GM21515 (cell line): ENCODE measurements at regions not wholly inside any gene's neighbourhood (a gene's known extent, or its start where the extent isn't known, plus 50 kb on each side); places are given as distances from the start of the nearest gene placed in this dataset.

Experiments used
- ATAC-seq: cut with Tn5 transposase; IDR thresholded peaks from one replicate; pipeline ENCODE4 v1.9.1; 2021; ENCODE audit not compliant: unreplicated experiment

DNA sequence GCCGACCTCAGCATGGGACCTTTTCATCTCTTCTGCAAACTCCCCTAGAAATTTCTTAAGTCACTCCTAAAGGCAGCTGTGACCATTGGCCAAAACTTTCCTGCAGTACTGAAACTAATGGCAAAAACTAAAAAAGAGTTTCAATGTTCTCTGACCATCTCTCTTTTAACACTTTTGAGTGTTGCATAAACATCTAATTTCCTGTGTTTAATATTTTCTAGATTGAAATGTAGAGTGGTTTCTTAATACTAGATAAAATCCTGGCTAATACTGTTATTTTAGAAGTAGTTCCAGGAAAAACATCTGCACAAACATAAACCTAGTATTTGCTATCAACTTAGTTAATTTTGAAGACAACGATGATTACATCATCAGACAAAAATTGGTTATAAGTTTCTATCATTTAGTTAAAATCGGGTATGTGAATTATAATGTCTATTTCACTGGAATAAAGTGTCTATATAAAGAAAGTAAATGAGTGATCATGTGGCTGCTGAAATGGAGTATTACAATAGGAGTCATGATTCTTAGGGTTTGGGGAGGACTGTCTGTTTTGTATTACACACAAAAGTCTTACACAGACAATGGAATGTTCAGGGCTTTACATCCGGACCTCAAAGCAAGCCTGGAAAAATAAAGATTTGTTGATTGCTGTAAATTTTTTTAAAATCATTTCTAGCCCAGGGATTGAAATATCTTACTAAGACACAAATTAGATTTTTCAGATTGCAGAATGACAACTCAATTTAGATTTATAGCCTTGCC lies 1323.4 kb downstream of the C4orf33 start:
- no peak for ATAC-seq

DNA sequence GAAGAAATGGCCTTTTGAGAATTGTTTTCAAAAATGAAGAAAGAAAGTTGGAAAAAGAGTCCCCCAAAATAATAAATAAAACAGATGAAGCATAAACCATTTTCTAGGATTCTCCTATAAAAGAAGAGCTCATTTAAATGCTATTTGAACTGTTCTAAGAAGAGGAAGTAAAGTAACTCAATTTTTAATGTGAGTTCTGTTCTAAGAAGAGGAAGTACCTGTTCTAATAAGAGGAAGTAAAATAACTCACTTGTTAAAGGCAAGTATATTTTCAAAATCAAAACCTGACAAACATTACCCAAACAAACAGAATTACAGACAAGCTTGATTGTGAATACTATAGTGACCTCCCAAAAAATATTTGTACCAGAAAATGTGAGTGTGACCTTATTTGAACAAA lies 1326.3 kb downstream of the C4orf33 start:
- ATAC-seq: no peak

DNA sequence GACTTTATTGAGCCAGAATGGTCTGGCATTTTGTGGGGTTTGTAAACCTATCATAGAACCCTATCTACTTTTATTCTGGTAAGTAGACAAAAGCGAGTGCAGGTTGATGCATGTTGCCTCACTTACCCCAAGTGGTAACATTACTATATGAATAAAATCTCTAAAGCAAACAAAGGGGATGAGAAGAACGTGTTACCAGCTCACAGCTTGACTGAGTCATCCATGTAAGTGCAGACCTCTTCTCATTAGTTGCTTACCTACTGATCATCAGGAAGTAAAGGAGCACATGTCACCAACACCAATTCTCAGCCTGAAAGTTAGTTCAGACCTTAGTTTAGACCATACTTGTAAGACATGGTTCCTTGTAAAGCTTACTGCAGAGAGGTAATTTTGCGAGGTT lies 1328.3 kb downstream of the C4orf33 start:
- no peak for ATAC-seq

DNA sequence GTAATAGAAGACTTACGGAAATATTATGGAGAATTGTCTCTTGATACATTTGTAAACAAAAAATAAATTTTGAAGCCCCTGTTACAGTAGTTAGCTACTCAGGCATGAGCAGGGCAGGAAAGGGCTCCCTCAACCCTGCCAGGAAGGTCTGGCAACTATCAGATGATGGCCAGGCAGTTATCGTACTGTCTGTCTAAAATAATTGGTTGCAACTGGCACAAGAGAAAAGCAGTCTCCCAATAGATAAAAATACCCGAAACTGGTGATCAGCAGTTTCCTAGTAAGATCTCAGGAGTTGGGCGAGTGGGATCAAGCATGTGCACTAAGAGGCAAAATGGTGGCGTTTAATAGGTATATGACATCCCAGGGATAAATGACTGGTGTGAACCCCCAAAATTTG lies 1336.3 kb downstream of the C4orf33 start:
- ATAC-seq: no peak

DNA sequence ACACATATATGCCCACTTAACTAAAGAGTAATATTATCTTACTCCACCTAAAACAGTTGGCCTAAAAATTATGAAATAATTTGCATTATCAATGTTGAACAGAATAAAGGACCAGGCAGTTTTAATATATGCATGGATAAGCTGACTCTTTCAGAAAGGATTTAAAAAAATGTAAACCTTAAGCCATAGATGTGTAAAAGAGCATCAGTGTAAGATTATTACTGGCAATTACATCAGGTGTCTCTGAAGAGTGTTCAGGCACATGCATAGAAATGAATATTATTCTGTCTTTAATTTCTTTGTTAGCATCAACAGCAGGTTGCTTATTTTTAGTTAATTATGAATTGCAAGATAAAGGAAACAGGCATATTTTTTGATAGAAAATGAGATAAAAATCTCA lies 1353.8 kb downstream of the C4orf33 start:
- ATAC-seq: no peak

DNA sequence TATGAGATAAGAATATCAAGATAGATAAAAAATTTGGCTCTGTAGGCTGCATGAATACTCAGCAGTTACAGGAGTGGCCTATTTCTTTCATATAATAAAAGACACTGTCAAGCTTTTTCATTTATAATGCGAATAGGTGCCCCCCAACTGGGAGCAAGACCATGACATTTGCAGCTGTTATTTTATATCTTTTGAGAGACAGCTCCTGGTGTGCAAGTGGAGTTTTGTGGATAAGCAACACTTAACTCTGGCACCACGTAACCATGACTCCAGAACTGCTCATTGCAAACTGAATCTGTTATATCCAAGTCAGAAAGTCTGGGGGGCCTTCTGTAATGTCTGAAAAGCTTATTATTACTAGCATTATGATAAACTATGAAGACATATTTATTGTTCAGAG lies 1372.4 kb downstream of the C4orf33 start:
- no peak for ATAC-seq

DNA sequence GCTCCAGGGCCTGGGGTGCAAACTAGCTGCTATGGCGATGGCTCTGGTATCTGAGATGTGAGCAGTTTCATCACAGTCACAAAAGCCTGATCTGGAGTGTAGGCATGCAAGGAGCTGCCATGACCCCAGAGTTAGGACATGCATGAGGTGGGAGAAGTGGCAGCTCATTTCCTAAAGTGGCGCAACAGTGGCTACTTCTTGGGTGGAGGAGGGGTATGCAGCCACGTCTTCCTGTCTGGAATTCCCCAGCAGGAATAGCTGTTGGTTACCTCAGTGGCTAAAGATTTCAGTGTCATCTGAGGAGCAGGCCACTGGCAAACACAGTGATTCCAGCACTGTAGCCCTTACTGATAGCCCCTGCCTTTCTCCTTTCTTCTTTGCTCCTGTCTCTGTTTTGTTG lies 1382.5 kb downstream of the C4orf33 start:
- no peak for ATAC-seq

DNA sequence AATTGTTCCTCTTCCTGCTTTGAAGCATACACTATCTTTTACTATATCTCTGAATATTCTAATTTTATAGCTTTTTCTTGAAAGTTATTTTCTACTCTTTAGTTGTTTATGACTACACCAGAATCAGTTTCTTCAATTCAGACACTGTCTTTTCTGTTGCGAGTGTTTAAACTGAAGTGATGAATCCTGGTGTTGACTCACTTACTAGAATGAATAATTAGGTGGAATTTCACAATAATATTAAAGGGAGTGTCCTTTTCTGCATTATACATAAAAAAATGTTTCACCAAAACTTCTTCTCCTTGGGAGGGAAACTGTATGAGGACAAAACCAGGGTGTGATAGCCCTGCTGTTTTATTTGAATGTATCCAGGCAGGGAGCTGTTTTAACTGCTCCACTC lies 1383.1 kb downstream of the C4orf33 start:
- ATAC-seq: no peak

DNA sequence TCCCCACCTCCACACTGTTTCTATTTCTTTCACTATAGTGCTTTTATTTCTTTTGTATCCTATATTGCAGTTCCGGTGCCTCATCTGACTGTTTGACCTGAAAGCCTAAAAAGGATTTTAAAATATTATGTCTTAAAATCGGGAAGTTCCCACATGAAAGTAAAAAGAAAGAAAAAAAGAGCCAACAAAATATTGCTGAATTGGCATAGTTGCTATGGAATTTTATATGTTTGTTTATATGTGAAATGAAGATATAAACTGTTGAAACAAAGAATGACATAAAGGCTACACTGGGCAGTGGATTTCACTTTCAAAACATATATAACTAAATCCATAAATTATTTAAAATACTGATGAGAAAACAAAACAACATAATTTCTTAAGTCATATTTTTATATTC lies 1383.7 kb downstream of the C4orf33 start:
- no peak for ATAC-seq

DNA sequence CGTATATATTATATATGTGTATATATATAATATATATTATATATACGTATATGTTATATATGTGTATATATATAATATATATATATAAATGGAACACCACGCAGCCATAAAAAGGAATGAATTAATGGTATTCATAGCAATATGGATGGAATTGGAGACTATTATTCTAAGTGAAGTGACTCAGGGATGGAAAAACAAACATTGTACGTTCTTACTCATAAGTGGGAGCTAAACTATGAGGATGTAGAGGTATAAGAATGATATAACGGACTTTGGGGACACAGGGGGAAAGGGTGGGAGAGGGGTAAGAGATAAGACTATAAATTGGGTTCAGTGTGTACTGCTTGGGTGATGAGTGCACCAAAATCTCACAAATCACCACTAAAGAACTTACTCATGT lies 1388.9 kb downstream of the C4orf33 start:
- no peak for ATAC-seq

DNA sequence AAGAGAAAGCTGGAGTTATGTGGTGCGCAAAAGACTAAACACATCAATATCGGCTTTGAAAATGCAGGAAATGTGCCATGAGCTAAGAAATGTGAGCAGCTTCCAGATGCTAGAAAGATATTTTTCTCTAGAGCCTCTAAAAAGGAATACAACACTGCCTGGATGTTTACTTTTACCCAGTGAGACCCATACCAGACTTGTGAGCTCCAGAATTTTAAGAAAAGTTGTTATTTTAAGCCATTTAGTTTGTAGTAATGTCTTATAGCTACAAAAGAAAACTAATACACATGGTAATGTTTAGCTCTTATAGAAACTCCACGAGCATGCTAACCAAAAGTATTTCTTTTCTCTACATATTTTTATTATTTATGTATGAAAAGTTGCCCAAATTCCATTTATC lies 1389.4 kb downstream of the C4orf33 start:
- ATAC-seq: no peak

DNA sequence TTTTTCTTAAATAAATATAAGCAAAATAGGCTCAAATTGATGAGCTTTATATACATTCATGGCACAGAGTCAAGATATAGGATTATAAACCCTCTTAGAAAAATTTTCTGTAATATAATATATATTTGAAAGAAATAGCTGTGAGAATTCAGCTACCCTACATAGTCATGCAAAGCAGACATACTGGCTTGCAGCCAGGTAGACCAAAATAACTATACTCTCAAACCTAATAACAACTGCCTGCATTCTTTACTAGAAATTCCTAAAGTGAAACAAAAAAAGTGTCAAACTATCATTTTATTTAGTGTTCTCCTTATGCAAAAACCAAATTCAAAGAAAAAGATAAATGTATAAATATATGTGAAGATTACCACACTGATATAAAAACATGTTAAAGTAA lies 1390.2 kb downstream of the C4orf33 start:
- ATAC-seq: no peak

DNA sequence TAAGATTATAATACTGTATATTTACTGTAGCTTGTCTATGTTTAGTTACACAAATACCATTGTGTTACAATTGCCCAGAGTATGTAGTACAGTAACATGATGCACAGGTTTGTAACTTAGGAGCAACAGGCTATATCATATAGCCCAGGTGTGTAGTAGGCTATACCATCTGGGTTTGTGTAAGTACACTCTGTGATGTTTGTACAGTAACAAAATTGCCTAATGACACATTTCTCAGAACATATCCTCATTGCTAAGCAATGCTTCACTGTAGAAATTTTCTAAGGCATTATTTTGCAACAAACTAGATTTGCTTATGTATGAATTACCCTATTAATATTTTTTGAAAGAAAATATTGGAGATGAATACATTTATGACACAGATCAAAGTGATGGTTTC lies 1390.9 kb downstream of the C4orf33 start:
- ATAC-seq: no peak

DNA sequence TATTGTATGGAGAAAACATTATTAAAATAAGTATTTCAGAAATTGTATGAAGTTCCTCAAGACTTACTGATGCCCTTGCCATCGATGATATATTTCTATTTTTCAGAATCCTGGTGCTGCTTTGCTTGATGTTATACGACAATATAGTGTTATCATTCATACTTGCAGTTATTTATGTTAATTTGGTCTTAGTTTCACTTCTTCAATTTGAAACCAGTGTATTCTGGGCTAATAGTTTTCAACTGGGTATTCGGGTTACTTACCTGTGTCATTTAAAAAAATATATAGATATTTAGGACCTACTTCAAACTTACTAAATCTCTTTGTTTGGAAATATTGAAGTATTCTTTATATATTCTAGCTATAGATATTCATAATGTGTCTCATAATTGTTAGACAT lies 1414.7 kb downstream of the C4orf33 start:
- ATAC-seq: no peak

DNA sequence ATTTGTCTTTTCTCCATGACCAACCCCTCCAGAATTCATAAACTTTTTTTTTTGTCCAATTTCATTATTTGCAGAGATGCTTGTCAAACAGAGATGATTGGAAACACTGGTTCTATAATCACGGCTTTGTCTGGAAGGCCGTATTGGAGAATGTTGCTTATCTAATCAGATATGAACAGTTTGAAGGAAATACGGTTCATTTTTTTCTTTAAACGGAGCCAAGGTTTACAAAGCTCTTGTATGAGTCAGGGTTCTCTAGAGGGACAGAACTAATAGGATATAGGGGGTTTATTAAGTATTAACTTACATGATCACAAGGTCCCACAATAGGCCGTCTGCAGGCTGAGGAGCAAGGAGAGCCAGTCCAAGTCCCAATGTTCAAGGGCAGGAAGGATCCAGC lies 1415.8 kb downstream of the C4orf33 start:
- no peak for ATAC-seq

DNA sequence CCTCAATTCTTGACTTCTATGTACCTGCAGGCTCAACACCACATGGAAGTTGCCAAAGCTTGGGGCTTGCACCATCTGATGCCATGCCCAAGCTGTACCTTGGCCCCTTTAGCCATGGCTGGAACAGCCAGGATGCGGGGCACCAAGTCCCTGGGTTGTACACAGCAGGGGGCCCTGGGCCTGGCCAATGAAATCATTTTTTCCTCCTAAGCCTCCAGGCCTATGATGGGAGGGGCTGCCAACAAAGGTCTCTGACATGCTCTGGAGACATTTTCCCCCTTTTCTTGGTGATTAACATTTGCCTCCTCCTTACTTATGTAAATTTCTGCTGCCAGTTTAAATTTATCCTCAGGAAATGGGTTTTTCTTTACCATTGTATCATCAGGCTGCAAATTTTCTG lies 1428.1 kb downstream of the C4orf33 start:
- ATAC-seq: no peak

DNA sequence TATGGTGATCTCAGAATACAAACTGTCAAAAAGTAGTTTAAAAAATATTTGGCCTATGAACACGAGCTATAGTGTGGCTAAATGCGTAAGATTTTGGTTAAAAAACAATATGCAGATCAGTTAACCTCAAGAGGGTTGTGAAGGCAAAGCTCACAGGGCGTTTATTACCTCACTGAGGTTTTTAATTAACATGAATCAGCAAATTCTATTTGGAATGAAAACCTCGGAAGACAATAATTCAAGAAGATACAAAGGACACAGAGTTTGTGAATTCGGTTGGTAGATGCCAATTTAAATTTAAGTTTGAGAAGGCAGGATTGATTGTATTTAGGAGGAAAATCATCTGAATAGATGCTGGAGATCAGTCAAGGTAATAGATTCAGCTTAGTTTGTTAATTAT lies 1434.6 kb downstream of the C4orf33 start:
- ATAC-seq: no peak

DNA sequence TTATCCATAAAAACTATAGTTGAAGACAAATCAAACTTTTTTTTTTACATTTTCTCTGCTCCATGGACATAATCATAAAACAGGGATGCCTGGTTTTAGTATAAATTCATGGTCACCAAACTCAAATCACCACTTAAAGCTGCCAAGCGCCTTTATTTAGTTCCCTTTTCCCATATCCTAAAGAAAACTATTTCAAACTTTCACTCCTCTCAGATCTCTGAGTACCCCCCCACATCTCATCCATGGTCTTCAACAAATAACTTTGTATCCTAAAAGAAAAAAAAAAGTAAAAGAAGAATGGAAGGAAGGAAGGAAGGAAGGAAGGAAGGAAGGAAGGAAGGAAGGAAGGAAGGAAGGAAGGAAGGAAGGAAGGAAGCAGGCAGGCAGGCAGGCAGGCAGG lies 1438.7 kb downstream of the C4orf33 start:
- no peak for ATAC-seq

DNA sequence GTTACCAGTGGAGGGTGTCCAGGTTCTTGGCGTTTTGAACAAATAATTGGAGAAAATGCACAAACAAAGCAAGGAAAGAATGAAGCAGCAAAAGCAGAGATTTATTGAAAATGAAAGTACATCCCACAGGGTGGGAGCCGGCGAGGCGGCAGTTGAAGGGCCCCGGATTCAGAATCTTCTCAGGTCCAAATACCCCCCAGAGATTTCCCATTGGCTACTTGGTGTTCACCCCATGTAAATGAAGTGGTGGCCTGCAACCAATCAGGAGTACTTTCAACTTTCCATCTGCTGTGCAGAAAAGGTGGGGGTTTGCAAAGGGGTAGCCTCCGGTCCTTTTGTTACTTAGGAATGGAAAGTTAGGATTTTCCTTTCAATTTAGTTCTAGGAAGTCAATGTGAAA lies 1447.0 kb downstream of the C4orf33 start:
- no peak for ATAC-seq

DNA sequence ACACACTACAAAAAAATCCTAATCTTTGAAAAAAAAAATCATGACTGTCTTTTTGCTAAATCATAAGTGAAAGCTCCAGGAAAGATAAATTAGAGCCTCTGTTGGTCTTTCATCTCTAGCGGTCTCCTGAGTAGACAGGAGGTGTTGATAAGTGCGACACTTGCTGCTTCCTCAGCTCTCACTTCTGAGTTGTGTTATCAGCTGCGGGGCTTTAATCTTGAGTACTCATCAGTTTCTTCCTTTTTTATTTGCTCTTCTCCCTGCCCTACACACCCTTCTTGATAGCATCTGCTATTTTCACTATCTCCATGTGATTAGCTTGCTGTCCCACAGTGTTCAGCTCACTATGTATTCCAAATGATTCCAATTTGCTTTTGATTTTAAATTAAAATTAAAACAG lies 1449.2 kb downstream of the C4orf33 start:
- no peak for ATAC-seq

DNA sequence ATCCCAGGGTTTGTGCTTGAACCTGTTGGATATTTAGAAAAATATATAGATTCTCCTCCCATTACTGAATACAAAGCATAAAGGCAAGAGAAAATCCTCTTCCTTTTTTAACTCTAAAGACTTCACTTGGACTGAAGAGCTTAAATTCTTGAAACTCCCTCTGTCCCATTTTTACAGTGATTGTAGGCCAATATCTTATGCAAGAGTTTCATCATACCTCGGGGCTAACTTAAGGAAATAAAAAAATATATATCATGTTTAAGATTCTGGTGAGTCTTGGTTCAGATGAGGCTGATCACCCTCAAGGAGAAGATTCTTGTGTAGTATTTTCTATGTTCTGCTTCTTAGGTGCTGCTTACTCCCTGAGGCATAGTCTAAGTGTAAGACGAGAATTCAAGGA lies 1449.6 kb downstream of the C4orf33 start:
- no peak for ATAC-seq

DNA sequence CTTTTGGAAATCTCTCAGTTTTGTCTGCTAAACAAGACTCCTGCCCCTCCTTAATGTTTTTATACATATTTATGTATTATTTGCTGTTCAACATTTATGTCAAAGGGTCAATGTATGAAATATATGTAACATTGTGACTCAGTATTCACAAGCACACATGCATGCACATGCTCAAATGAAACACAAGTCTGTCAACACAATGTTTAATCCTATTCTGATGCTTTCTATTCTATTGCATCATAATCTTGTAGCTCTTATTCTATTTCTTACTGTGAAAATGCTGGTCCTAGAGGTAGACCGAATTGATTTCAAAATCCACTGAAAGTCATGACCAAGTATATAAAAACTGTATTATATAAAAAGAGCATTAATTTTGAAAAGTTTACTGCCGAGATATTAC lies 1463.3 kb downstream of the C4orf33 start:
- ATAC-seq: no peak

DNA sequence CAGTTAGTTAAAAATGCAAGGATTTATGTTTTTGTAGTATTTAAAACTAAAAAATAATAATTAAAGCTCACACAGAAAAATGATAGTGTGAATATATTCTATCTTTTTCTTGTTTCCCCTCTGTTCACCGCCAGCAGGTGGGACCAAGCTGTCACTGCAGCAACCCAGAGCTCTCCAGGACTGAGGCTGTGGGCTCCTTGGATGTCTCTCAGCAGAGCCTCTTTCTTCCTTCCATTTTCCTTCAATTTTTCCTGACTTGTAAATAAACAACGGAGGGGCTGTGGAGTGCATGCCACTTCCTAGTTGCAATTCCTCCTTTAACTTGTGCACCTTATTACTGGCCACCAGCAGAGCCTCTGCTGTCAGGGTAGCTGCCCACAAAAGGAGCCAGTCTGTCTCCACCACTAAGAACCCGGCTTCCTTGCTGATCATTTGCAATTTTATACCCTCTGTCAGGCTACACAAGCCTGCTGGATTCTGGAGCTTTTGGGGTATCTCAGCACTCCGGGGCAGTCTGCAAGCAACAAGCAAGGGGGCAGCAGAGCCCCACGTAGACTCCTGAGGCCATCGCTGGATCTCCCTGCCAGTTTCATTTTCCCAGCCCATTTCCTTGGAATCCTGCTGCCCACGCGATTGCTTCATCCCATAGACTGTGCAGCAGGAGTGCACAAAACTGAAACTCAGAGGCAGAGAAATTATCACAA lies 1467.4 kb downstream of the C4orf33 start:
- ATAC-seq: no peak
